OCI-LY3 (cell line): ENCODE measurements at regions not wholly inside any gene's neighbourhood (a gene's known extent, or its start where the extent isn't known, plus 50 kb on each side); places are given as distances from the start of the nearest gene placed in this dataset.

Experiments
- H2AFZ ChIP-seq: fragments of 200-600, 300-600 bp; shearing (Covaris generic); 2 replicates; pipeline ENCODE4 v1.6.0; 2014; ENCODE audit warnings: antibody characterized with exemption, low read depth, low read length
- H3K27ac ChIP-seq: fragments of 200-600, 300-600 bp; sonication (generic); 2 replicates; pipeline ENCODE4 v1.5.1; 2014; ENCODE audit warnings: mild to moderate bottlenecking, low read length, moderate library complexity, mixed read lengths
- H3K27me3 ChIP-seq: fragments of 200-600, 300-600 bp; sonication (generic); 2 replicates; pipeline ENCODE4 v1.6.1; 2014; ENCODE audit warnings: low read depth, low read length, mixed read lengths
- H3K36me3 ChIP-seq: fragments of 200-600, 300-600 bp; sonication (generic); replicated peaks from 2 replicates; pipeline ENCODE3; 2014; ENCODE audit warnings: low read depth, low read length, mixed read lengths
- H3K4me1 ChIP-seq: fragments of 300-600, 200-600 bp; sonication (generic); 2 replicates; pipeline ENCODE4 v1.6.1; 2014; ENCODE audit warnings: low read length, mixed read lengths
- H3K4me2 ChIP-seq: fragments of 200-600, 300-600 bp; sonication (generic); 2 replicates; pipeline ENCODE4 v1.6.1; 2014; ENCODE audit warnings: low read length, mixed read lengths
- H3K4me3 ChIP-seq: fragments of 300-600, 200-600 bp; sonication (generic); 2 replicates; pipeline ENCODE4 v1.5.1; 2014; ENCODE audit warnings: antibody characterized with exemption, mild to moderate bottlenecking, low read length, moderate library complexity
- H3K79me2 ChIP-seq: fragments of 300-600, 200-600 bp; shearing (Covaris generic); 2 replicates; pipeline ENCODE4 v1.6.1; 2014; ENCODE audit warnings: mild to moderate bottlenecking, low read length, mixed read lengths
- H3K9ac ChIP-seq: fragments of 300-600, 200-600 bp; shearing (Covaris generic); 2 replicates; pipeline ENCODE4 v1.6.0; 2014; ENCODE audit warnings: mild to moderate bottlenecking, low read length, moderate library complexity
- H3K9me3 ChIP-seq: fragments of 200-600, 300-600 bp; shearing (Covaris generic); 2 replicates; pipeline ENCODE4 v1.6.1; 2014; ENCODE audit warnings: low read length, mixed read lengths; ENCODE audit not compliant: insufficient read depth
- H4K20me1 ChIP-seq: fragments of 200-600, 300-600 bp; sonication (generic); 2 replicates; pipeline ENCODE4 v1.6.1; 2016; ENCODE audit warnings: low read length, mixed read lengths; ENCODE audit not compliant: insufficient read depth
- EZH2phosphoT487 ChIP-seq: fragments of 200-600 bp; shearing (Covaris generic); IDR thresholded peaks from 2 replicates; pipeline ENCODE4 v1.6.1; 2018; ENCODE audit warnings: antibody characterized with exemption, mixed run types, low read depth
- TF ChIP-seq, protein P1 (sequence below): fragments of 200-600, 300-600 bp; sonication (generic); IDR thresholded peaks from 2 replicates; pipeline ENCODE4 v1.5.1; 2014; ENCODE audit warnings: antibody characterized with exemption, low read length, low read depth

DNA sequence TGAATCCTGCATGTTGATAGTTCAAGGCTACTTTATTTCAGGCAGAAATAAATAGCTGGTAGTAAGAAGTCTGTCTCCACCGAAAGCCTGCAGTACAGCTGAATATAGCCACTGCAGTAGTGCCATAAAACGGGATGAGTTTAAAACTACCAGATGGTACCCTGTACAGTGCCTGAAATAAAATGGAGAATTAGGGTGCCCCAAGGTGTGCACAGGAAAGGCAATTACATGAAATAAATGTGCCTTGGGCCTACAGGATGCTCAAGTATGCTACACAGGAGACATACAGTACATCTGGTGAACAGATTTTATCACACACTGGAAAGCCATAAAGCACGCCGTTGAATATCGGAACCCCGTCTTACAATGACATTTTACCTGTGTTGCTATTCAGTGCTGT is 447.7 kb upstream of the HNRNPA3 start:
- Histone ChIP-seq H4K20me1 (no peaks in the 10 kb centered on the region), H3K4me1 (peaks cover 54% of the 10 kb centered on the region), H2AFZ (no peak overlapping the region), H3K27me3 (no peaks in the 10 kb centered on the region), H3K27ac (no peak overlapping the region), H3K79me2 (no peaks in the 10 kb centered on the region), H3K4me3 (no peak overlapping the region), H3K36me3 (no peaks in the 10 kb centered on the region), H3K4me2 (peak overlapping the region; percentile 58), H3K9ac (no peak overlapping the region), H3K9me3 (no peaks in the 10 kb centered on the region)
- TF ChIP-seq, protein P1, sequence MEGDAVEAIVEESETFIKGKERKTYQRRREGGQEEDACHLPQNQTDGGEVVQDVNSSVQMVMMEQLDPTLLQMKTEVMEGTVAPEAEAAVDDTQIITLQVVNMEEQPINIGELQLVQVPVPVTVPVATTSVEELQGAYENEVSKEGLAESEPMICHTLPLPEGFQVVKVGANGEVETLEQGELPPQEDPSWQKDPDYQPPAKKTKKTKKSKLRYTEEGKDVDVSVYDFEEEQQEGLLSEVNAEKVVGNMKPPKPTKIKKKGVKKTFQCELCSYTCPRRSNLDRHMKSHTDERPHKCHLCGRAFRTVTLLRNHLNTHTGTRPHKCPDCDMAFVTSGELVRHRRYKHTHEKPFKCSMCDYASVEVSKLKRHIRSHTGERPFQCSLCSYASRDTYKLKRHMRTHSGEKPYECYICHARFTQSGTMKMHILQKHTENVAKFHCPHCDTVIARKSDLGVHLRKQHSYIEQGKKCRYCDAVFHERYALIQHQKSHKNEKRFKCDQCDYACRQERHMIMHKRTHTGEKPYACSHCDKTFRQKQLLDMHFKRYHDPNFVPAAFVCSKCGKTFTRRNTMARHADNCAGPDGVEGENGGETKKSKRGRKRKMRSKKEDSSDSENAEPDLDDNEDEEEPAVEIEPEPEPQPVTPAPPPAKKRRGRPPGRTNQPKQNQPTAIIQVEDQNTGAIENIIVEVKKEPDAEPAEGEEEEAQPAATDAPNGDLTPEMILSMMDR: no peak
- TF ChIP-seq EZH2phosphoT487: no peak

- H3K9ac ChIP-seq: no peak overlapping the region
- no peak overlapping the region for H3K27ac ChIP-seq
- H3K4me3 ChIP-seq: no peak overlapping the region
- no peak overlapping the region; the same call in 1 of the 2 replicates for H3K4me2 ChIP-seq
- no peaks in the 10 kb centered on the region for H3K79me2 ChIP-seq
- H3K27me3 ChIP-seq: no peaks in the 10 kb centered on the region
- no peak overlapping the region for H2AFZ ChIP-seq
- H3K4me1 ChIP-seq: peaks cover 57% of the 10 kb centered on the region
- TF ChIP-seq, protein P1: no peak
- no peaks in the 10 kb centered on the region for H3K9me3 ChIP-seq
- H4K20me1 ChIP-seq: no peaks in the 10 kb centered on the region
- no peaks in the 10 kb centered on the region for H3K36me3 ChIP-seq
Measured at GRCh38 chr2:176766005-176766404, 446.6 kb upstream of the HNRNPA3 start.

GRCh38 chr2:176768185-176768584 is 444.4 kb upstream of the HNRNPA3 start:
- H3K4me3 ChIP-seq: no peak overlapping the region
- no peaks in the 10 kb centered on the region for H3K36me3 ChIP-seq
- H3K27ac ChIP-seq: no peak overlapping the region
- H3K9me3 ChIP-seq: no peaks in the 10 kb centered on the region
- no peak overlapping the region for H3K9ac ChIP-seq
- H2AFZ ChIP-seq: no peak overlapping the region
- no peak overlapping the region for H3K4me2 ChIP-seq
- no peaks in the 10 kb centered on the region for H4K20me1 ChIP-seq
- H3K79me2 ChIP-seq: no peaks in the 10 kb centered on the region
- TF ChIP-seq, protein P1: no peak
- H3K4me1 ChIP-seq: peaks cover 55% of the 10 kb centered on the region
- no peaks in the 10 kb centered on the region for H3K27me3 ChIP-seq

GRCh38 chr2:176769021-176769420 is 443.6 kb upstream of the HNRNPA3 start:
- no peaks in the 10 kb centered on the region for H3K79me2 ChIP-seq
- no peak overlapping the region for H3K4me3 ChIP-seq
- TF ChIP-seq, protein P1: no peak
- no peak for TF ChIP-seq EZH2phosphoT487
- no peak overlapping the region for H3K27ac ChIP-seq
- H3K4me2 ChIP-seq: peak overlapping the region; percentile 24; the same call in 1 of the 2 replicates
- no peaks in the 10 kb centered on the region for H3K27me3 ChIP-seq
- no peaks in the 10 kb centered on the region for H4K20me1 ChIP-seq
- no peaks in the 10 kb centered on the region for H3K36me3 ChIP-seq
- peaks cover 46% of the 10 kb centered on the region for H3K4me1 ChIP-seq
- H2AFZ ChIP-seq: peak overlapping the region; percentile 62
- no peaks in the 10 kb centered on the region for H3K9me3 ChIP-seq
- no peak overlapping the region for H3K9ac ChIP-seq
